ENCODE measurements at regions not wholly inside any gene's neighbourhood (a gene's known extent, or its start where the extent isn't known, plus 50 kb on each side); places are given as distances from the start of the nearest gene placed in this dataset.

- DNase-seq: no peak
Measured at GRCh38 chr16:86377251-86378022, 132.9 kb upstream of the FOXF1 start.

GRCh38 chr16:86378128-86378527, 132.2 kb upstream of the FOXF1 start:
- no peak for DNase-seq

- DNase-seq: no peak
Measured at GRCh38 chr16:86378831-86379504, 131.4 kb upstream of the FOXF1 start.

- no peak for DNase-seq
Measured at GRCh38 chr16:86379505-86379846, 130.9 kb upstream of the FOXF1 start.

GRCh38 chr16:86380030-86380429, 130.3 kb upstream of the FOXF1 start:
- DNase-seq: no peak

- DNase-seq: no peak
Measured at GRCh38 chr16:86381491-86381890, 128.8 kb upstream of the FOXF1 start.

- no peak for DNase-seq
Measured at GRCh38 chr16:86382067-86382773, 128.1 kb upstream of the FOXF1 start.

- DNase-seq: no peak
Measured at GRCh38 chr16:86382774-86383407, 127.4 kb upstream of the FOXF1 start.

GRCh38 chr16:86383488-86384262, 126.7 kb upstream of the FOXF1 start:
- DNase-seq: no peak

- DNase-seq: no peak
Measured at GRCh38 chr16:86384263-86384649, 126.1 kb upstream of the FOXF1 start.

GRCh38 chr16:86384980-86385379, 125.3 kb upstream of the FOXF1 start:
- DNase-seq: no peak

- no peak for DNase-seq
Measured at GRCh38 chr16:86387468-86388440, 122.6 kb upstream of the FOXF1 start.

- no peak for DNase-seq
Measured at GRCh38 chr16:86388976-86389375, 121.4 kb upstream of the FOXF1 start.

- DNase-seq: no peak
Measured at GRCh38 chr16:86389566-86390328, 120.6 kb upstream of the FOXF1 start.

- no peak for DNase-seq
Measured at GRCh38 chr16:86390335-86390734, 120.0 kb upstream of the FOXF1 start.

- DNase-seq: no peak
Measured at GRCh38 chr16:86391486-86391885, 118.8 kb upstream of the FOXF1 start.

- DNase-seq: no peak
Measured at GRCh38 chr16:86391984-86392383, 118.3 kb upstream of the FOXF1 start.

- DNase-seq: no peak
Measured at GRCh38 chr16:86392436-86393152, 117.7 kb upstream of the FOXF1 start.

- no peak for DNase-seq
Measured at GRCh38 chr16:86393907-86394626, 116.3 kb upstream of the FOXF1 start.
